SK-N-SH treated with all-trans-retinoic acid at 6 μM for 48 hours (cell line): ENCODE measurements at regions not wholly inside any gene's neighbourhood (a gene's known extent, or its start where the extent isn't known, plus 50 kb on each side); places are given as distances from the start of the nearest gene placed in this dataset.

Experiments used
- CREB5 ChIP-seq: fragments of 250-450 bp; sonication (Bioruptor Pico); IDR thresholded peaks from 2 replicates; pipeline ENCODE4 v1.5.1; 2020; ENCODE audit warnings: low read depth, mild to moderate bottlenecking, moderate library complexity
- POU6F1 ChIP-seq: fragments of 250-450 bp; sonication (Bioruptor Pico); IDR thresholded peaks from 2 replicates; pipeline ENCODE4 v1.8.0; 2021; ENCODE audit warnings: low read depth, mild to moderate bottlenecking, moderate library complexity, borderline replicate concordance
- TOX ChIP-seq: fragments of 250-450 bp; sonication (Bioruptor Pico); IDR thresholded peaks from 2 replicates; pipeline ENCODE4 v1.8.0; 2021; ENCODE audit warnings: mild to moderate bottlenecking, moderate library complexity, borderline replicate concordance
- ZFP3 ChIP-seq: fragments of 250-450 bp; sonication (Bioruptor Pico); IDR thresholded peaks from 2 replicates; pipeline ENCODE4 v1.5.0; 2020; ENCODE audit warnings: mild to moderate bottlenecking, moderate library complexity
- ZNF8 ChIP-seq: fragments of 450-650 bp; formaldehyde crosslinking; IDR thresholded peaks from 2 replicates; pipeline ENCODE4 v1.5.0; 2020; ENCODE audit warnings: mild to moderate bottlenecking, moderate library complexity

GRCh38 chr13:74190999-74191398, 56.8 kb upstream of the KLF12 start:
- TF ChIP-seq CREB5 (CRISPR knock-in tag) (no peak), ZFP3 (CRISPR knock-in tag) (no peak), TOX (no peak), POU6F1 (CRISPR knock-in tag) (no peak), ZNF8 (no peak)
